ENCODE measurements at regions not wholly inside any gene's neighbourhood (a gene's known extent, or its start where the extent isn't known, plus 50 kb on each side); places are given as distances from the start of the nearest gene placed in this dataset.

- H3K27ac ChIP-seq = no peak overlapping the region
- TF ChIP-seq CTCF (IDR thresholded peaks at IDR 0.05) = no peak
- H3K4me3 ChIP-seq (ENCODE audit: low read depth, low read length) = no peak overlapping the region
- no peaks in the 10 kb centered on the region for H3K79me2 ChIP-seq
- no peak overlapping the region for H3K4me2 ChIP-seq (ENCODE audit: low read length)
- no peak overlapping the region for H3K9ac ChIP-seq
- H3K27me3 ChIP-seq (ENCODE audit: control insufficient read depth, insufficient read depth, low read length) = no peaks in the 10 kb centered on the region
- no peaks in the 10 kb centered on the region for H3K36me3 ChIP-seq (ENCODE audit: control insufficient read depth, insufficient read depth, low read length)
- H2AFZ ChIP-seq = no peak overlapping the region
- no peaks in the 10 kb centered on the region for H3K9me3 ChIP-seq (ENCODE audit: control insufficient read depth, low read length)
- H3K4me1 ChIP-seq = no peaks in the 10 kb centered on the region
Observed at GRCh38 chr7:68213838-68214237, 1217.2 kb downstream of the TYW1 start.

GRCh38 chr7:68216051-68216450 is 1219.4 kb downstream of the TYW1 start:
- H3K4me3 ChIP-seq (ENCODE audit: low read depth, low read length) = no peak overlapping the region
- no peaks in the 10 kb centered on the region for H3K36me3 ChIP-seq (ENCODE audit: control insufficient read depth, insufficient read depth, low read length)
- no peaks in the 10 kb centered on the region for H3K79me2 ChIP-seq
- H3K9ac ChIP-seq = no peak overlapping the region
- no peak overlapping the region for H3K4me2 ChIP-seq (ENCODE audit: low read length)
- H3K4me1 ChIP-seq = no peaks in the 10 kb centered on the region
- H3K27ac ChIP-seq = no peak overlapping the region
- TF ChIP-seq CTCF (IDR thresholded peaks at IDR 0.05) = no peak
- H3K9me3 ChIP-seq (ENCODE audit: control insufficient read depth, low read length) = no peaks in the 10 kb centered on the region
- H2AFZ ChIP-seq = no peak overlapping the region
- H3K27me3 ChIP-seq (ENCODE audit: control insufficient read depth, insufficient read depth, low read length) = no peaks in the 10 kb centered on the region

GRCh38 chr7:68217426-68217825 is 1220.8 kb downstream of the TYW1 start:
- Histone ChIP-seq H3K27me3 (ENCODE audit: control insufficient read depth, insufficient read depth, low read length) (no peaks in the 10 kb centered on the region), H3K4me2 (ENCODE audit: low read length) (no peak overlapping the region)
- TF ChIP-seq CTCF (IDR thresholded peaks at IDR 0.05) = no peak

GRCh38 chr7:68218461-68218860 is 1221.8 kb downstream of the TYW1 start:
- Histone ChIP-seq H3K4me2 (ENCODE audit: low read length) (no peak overlapping the region), H3K4me1 (no peaks in the 10 kb centered on the region), H3K27me3 (ENCODE audit: control insufficient read depth, insufficient read depth, low read length) (no peaks in the 10 kb centered on the region), H3K9ac (no peak overlapping the region), H3K36me3 (ENCODE audit: control insufficient read depth, insufficient read depth, low read length) (no peaks in the 10 kb centered on the region), H3K79me2 (no peaks in the 10 kb centered on the region), H3K9me3 (ENCODE audit: control insufficient read depth, low read length) (no peaks in the 10 kb centered on the region), H3K27ac (no peak overlapping the region), H3K4me3 (ENCODE audit: low read depth, low read length) (no peak overlapping the region), H2AFZ (no peak overlapping the region)
- TF ChIP-seq CTCF (IDR thresholded peaks at IDR 0.05) = no peak

More at GRCh38 chr7:68217426-68217825, 1220.8 kb downstream of the TYW1 start:
- no peak overlapping the region for H3K4me3 ChIP-seq (ENCODE audit: low read depth, low read length)
- no peaks in the 10 kb centered on the region for H3K4me1 ChIP-seq
- H3K9me3 ChIP-seq (ENCODE audit: control insufficient read depth, low read length) = no peaks in the 10 kb centered on the region
- no peaks in the 10 kb centered on the region for H3K79me2 ChIP-seq
- no peaks in the 10 kb centered on the region for H3K36me3 ChIP-seq (ENCODE audit: control insufficient read depth, insufficient read depth, low read length)
- H3K27ac ChIP-seq = no peak overlapping the region
- H2AFZ ChIP-seq = no peak overlapping the region
- H3K9ac ChIP-seq = no peak overlapping the region

GRCh38 chr7:68222311-68222710 is 1225.7 kb downstream of the TYW1 start:
- no peak overlapping the region for H2AFZ ChIP-seq
- H3K4me2 ChIP-seq (ENCODE audit: low read length) = no peak overlapping the region
- H3K27ac ChIP-seq = no peak overlapping the region
- no peaks in the 10 kb centered on the region for H3K4me1 ChIP-seq
- no peak overlapping the region for H3K4me3 ChIP-seq (ENCODE audit: low read depth, low read length)
- no peak for TF ChIP-seq CTCF (IDR thresholded peaks at IDR 0.05)
- H3K79me2 ChIP-seq = no peaks in the 10 kb centered on the region
- no peaks in the 10 kb centered on the region for H3K36me3 ChIP-seq (ENCODE audit: control insufficient read depth, insufficient read depth, low read length)
- no peaks in the 10 kb centered on the region for H3K9me3 ChIP-seq (ENCODE audit: control insufficient read depth, low read length)
- no peaks in the 10 kb centered on the region for H3K27me3 ChIP-seq (ENCODE audit: control insufficient read depth, insufficient read depth, low read length)
- no peak overlapping the region for H3K9ac ChIP-seq
